LNCaP clone FGC (cell line): ENCODE measurements at regions not wholly inside any gene's neighbourhood (a gene's known extent, or its start where the extent isn't known, plus 50 kb on each side); places are given as distances from the start of the nearest gene placed in this dataset.
A peak's percentile ranks its signal among the peaks of the same experiment; 100 is the strongest.

Experiments used
- DNase-seq: peaks from one replicate; pipeline ENCODE4 v3.0.0-alpha.2; 2011; ENCODE audit warnings: low read depth
- H3K4me3 ChIP-seq: 2 replicates; pipeline ENCODE4 v1.5.1; 2011; ENCODE audit warnings: mild to moderate bottlenecking, low read depth, low read length, control low read depth
- CTCF ChIP-seq: IDR thresholded peaks from 2 replicates; pipeline ENCODE4 v1.5.1; 2012; ENCODE audit warnings: mild to moderate bottlenecking; ENCODE audit not compliant: control insufficient read depth, insufficient read depth; ENCODE audit errors: extremely low read depth

GRCh38 chr10:6356280-6356793 lies 153.6 kb downstream of the PFKFB3 start:
- DNase-seq, result no peak
- no peak overlapping the region for H3K4me3 ChIP-seq
- no peak for TF ChIP-seq CTCF

GRCh38 chr10:6361869-6362268 lies 159.1 kb downstream of the PFKFB3 start:
- no peak for TF ChIP-seq CTCF
- DNase-seq, result peak; percentile 60

GRCh38 chr10:6362879-6363278 lies 160.1 kb downstream of the PFKFB3 start:
- TF ChIP-seq CTCF, result no peak
- DNase-seq, result no peak
- H3K4me3 ChIP-seq, result no peak overlapping the region

More at GRCh38 chr10:6361869-6362268, 159.1 kb downstream of the PFKFB3 start:
- peak overlapping the region; percentile 14; the same call in 1 of the 2 replicates for H3K4me3 ChIP-seq

- no peak for TF ChIP-seq CTCF
- no peak overlapping the region for H3K4me3 ChIP-seq
- no peak for DNase-seq
These were observed 160.8 kb downstream of the PFKFB3 start for GRCh38 chr10:6363511-6363910.

GRCh38 chr10:6364283-6364682 lies 161.6 kb downstream of the PFKFB3 start:
- DNase-seq, result no peak
- H3K4me3 ChIP-seq, result no peak overlapping the region
- no peak for TF ChIP-seq CTCF

GRCh38 chr10:6364893-6365292 lies 162.2 kb downstream of the PFKFB3 start:
- no peak for TF ChIP-seq CTCF
- H3K4me3 ChIP-seq, result no peak overlapping the region
- DNase-seq, result no peak

GRCh38 chr10:6365384-6365783 lies 162.7 kb downstream of the PFKFB3 start:
- H3K4me3 ChIP-seq, result no peak overlapping the region
- no peak for TF ChIP-seq CTCF
- peak; percentile 84 for DNase-seq
